Left ventricle myocardium inferior (tissue), 1 donor: ENCODE measurements at regions not wholly inside any gene's neighbourhood (a gene's known extent, or its start where the extent isn't known, plus 50 kb on each side); places are given as distances from the start of the nearest gene placed in this dataset.

Experiments
- DNase-seq: peaks from one replicate; pipeline ENCODE4 v3.0.0-alpha.2; 2020
- H3K27ac ChIP-seq: fragments of 200-600 bp; replicated peaks from 2 replicates; pipeline ENCODE4 v1.8.0; 2021
- H3K27me3 ChIP-seq: fragments of 200-600 bp; 2 replicates; pipeline ENCODE4 v1.8.0; 2021; ENCODE audit warnings: low read depth
- H3K36me3 ChIP-seq: fragments of 200-600 bp; 2 replicates; pipeline ENCODE4 v1.8.0; 2021
- H3K4me1 ChIP-seq: fragments of 200-600 bp; 2 replicates; pipeline ENCODE4 v1.8.0; 2021
- H3K4me3 ChIP-seq: fragments of 200-600 bp; 2 replicates; pipeline ENCODE4 v1.8.0; 2021; ENCODE audit warnings: mild to moderate bottlenecking, moderate library complexity
- H3K9me3 ChIP-seq: fragments of 200-600 bp; replicated peaks from 2 replicates; pipeline ENCODE4 v1.8.0; 2021
- CTCF ChIP-seq: fragments of 200-600 bp; IDR thresholded peaks from 2 replicates; pipeline ENCODE4 v1.8.0; 2021; ENCODE audit warnings: antibody characterized with exemption, mild to moderate bottlenecking, borderline replicate concordance
- intact Hi-C: fragments of 100-400 bp; cut with micrococcal nuclease; formaldehyde crosslinking; loops from one replicate; pipeline ENCODE4 v1.11.0; 2022
- donor health status: DM: no; HTN: yes; CAD: no; lungs with severe emphysema.

GRCh38 chr2:17065536-17065935, 399.9 kb upstream of the CYRIA start:
- intact Hi-C loops, result no loop called here
- Histone ChIP-seq H3K4me1 (no peaks in the 10 kb centered on the region), H3K4me3 (no peak overlapping the region), H3K27ac (no peak overlapping the region), H3K36me3 (no peaks in the 10 kb centered on the region), H3K27me3 (no peaks in the 10 kb centered on the region), H3K9me3 (no peaks in the 10 kb centered on the region)
- DNase-seq, result no peak
- no peak for TF ChIP-seq CTCF

GRCh38 chr2:17061028-17061427, 395.4 kb upstream of the CYRIA start:
- TF ChIP-seq CTCF, result no peak
- Histone ChIP-seq H3K27me3 (no peaks in the 10 kb centered on the region), H3K36me3 (no peaks in the 10 kb centered on the region), H3K27ac (no peak overlapping the region), H3K4me3 (no peak overlapping the region), H3K4me1 (no peaks in the 10 kb centered on the region), H3K9me3 (no peaks in the 10 kb centered on the region)
- intact Hi-C loops, result no loop called here
- DNase-seq, result no peak

- no peaks in the 10 kb centered on the region for H3K36me3 ChIP-seq
- H3K9me3 ChIP-seq, result no peaks in the 10 kb centered on the region
- no peaks in the 10 kb centered on the region for H3K4me1 ChIP-seq
- DNase-seq, result no peak
- H3K27ac ChIP-seq, result no peak overlapping the region
- no peak for TF ChIP-seq CTCF
- H3K4me3 ChIP-seq, result no peak overlapping the region
- no peaks in the 10 kb centered on the region for H3K27me3 ChIP-seq
- intact Hi-C loops, result no loop called here
These were observed 393.8 kb upstream of the CYRIA start for GRCh38 chr2:17059458-17059857.

DNA sequence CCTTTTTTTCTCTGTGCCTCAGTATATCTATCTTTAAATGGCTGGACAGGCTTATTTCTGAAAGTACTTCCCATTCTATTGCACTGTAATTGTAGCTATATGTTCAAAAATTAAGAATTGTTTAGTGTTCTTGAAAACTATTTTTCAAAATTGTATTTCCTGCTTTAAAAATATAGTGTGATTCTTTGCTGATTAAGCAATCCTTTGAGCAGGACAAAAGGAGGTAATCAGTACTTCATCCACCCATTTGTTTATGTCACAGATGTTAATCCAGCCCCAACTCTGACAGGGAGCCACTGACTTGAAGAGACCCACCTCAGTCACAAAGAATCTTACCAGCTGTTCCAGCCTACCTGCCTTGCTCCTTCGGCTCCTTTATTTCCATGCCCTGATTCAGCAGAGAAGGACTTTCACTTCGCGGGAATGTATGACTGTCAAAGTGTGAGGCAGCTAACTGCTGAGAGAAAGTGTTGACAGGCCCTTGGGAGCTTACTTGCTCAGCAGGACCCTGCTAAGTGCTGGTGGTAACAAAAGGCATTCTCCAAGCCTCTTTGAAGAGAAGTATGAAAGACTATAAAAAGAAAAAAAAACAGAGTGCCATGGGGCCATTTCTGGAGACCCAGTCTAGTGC, 393.3 kb upstream of the CYRIA start:
- H3K27me3 ChIP-seq, result no peaks in the 10 kb centered on the region
- H3K36me3 ChIP-seq, result no peaks in the 10 kb centered on the region
- no peaks in the 10 kb centered on the region for H3K9me3 ChIP-seq
- H3K4me3 ChIP-seq, result no peak overlapping the region
- intact Hi-C loops, result no loop called here
- H3K27ac ChIP-seq, result no peak overlapping the region
- no peaks in the 10 kb centered on the region for H3K4me1 ChIP-seq
- no peak for TF ChIP-seq CTCF
- DNase-seq, result no peak

- Histone ChIP-seq H3K9me3 (no peaks in the 10 kb centered on the region), H3K27ac (no peak overlapping the region), H3K27me3 (no peaks in the 10 kb centered on the region), H3K4me3 (no peak overlapping the region), H3K36me3 (no peaks in the 10 kb centered on the region), H3K4me1 (no peaks in the 10 kb centered on the region)
- DNase-seq, result no peak
- TF ChIP-seq CTCF, result no peak
- intact Hi-C loops, result no loop called here
These were observed 391.7 kb upstream of the CYRIA start for GRCh38 chr2:17057109-17058017.
